Urothelium cell line (cell line): ENCODE measurements at regions not wholly inside any gene's neighbourhood (a gene's known extent, or its start where the extent isn't known, plus 50 kb on each side); places are given as distances from the start of the nearest gene placed in this dataset.
A peak's percentile ranks its signal among the peaks of the same experiment; 100 is the strongest.

ENCODE experiments used
- DNase-seq: peaks from one replicate; pipeline ENCODE4 v3.0.0; 2011; ENCODE audit warnings: low spot score, mixed read lengths
- FAIRE-seq: peaks from 2 replicates; lab custom pipeline; 2011; peaks lifted over from hg19 to GRCh38; lab: Jason Lieb, UNC

DNA sequence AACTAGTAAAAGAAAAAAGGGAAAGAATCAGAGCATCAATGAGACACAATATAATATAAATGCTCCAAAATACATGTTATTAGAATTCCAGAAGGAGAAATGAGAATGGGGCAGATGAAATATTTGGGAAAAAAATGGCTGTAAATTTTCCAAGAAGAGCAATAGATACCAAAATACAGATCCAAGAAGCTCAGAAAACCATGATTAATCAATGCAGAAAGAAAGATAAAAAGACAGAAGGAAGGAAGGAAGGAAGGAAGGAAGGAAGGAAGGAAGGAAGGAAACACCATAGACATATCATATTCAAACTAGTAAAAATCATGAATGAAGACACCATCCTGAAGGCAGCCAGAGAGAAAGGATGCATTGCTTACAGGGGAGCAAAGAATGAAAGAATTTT, 920.9 kb downstream of the EFNA5 start:
- FAIRE-seq (no peak), DNase-seq (no peak)

DNA sequence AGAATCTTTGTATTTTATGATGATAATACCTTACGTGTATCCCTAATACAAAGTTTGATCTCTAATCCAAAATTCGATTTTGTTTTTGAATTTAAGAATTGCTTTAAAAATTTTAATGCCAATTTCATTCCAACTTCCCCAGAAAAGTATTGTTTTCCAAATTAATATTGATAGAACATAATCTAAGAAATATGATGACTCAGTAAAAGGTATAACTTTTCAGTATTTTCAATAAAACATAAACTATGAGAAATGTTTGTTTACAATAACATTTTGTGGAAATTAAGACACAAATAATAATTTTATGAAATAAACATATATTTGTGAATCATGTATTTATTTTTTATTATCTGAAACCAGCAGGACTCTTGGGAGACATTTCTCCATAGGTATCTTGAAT, 931.6 kb downstream of the EFNA5 start:
- DNase-seq, result no peak
- no peak for FAIRE-seq

DNA sequence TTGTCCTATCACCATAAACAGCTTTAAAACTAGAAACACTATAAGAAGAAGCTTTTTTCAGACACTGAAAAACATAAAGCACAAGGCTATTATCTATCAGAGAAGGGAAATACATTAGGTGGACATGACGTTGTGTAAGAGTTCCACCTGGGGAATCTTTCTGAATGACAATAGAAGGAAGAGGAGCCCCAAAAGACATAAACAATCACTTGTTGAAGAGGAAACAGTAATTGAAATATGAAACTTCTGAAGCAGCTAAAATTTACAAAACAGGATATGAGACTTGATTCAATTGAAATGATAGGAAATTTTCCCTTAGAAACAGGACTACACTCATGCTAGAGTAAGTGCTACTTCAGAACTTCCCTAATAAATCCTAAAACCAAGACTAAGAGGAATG, 933.6 kb downstream of the EFNA5 start:
- FAIRE-seq (no peak), DNase-seq (no peak)

DNA sequence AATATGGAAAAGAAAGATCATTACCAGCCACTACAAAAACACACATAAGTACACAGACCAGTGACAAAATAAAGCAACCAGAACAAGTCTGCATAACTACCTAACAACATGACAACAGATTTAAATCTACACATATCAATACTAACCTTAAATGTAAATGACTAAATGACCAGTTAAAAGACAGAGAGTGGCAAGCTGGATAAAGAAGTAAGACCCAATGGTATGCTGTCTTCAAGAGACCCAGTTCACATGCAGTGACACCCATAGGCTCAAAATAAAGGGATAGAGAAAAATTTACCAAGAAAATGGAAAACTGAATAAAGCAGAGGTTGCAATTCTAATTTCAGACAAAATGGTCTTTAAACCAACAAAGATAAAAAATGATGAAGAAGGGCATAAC, 938.1 kb downstream of the EFNA5 start:
- DNase-seq (no peak), FAIRE-seq (no peak)

DNA sequence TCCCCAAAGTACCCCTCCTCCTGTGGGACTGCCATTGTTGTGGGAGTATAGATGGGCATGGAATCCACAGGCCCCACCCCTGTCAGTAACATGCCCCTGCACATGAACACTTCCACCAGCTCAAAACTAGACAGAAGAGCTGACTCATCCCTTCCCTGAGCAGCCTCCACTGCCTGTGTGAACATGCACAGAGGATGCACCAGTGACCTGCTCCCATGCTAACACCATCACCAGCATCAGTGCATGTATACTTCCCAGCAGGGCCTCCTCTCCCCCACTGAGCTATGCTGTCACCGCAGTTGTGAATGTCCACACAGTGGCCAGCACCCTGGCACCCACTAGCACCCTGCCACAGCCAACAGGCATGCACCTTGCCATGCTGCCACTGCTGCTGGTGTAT, 939.8 kb downstream of the EFNA5 start:
- DNase-seq (no peak), FAIRE-seq (peak; percentile 66)

DNA sequence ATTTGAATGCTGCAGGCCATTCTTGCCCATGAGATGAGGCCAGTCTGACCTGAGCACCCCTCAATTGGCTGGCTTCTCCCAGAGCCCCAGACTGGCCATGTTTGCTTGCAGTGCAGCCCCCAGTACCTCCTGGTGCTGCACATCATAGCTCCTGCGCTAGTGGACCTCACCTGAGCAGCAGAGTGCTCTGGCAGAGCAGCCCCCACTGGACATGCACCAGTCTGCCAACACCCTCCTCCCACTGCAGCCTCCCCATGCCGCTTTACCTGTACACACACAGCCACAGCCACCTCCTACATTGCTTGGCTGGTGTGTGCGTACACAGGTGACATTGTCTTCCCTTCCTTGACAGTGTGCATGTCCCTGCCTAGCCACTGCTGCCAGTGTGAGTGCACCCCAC, 940.2 kb downstream of the EFNA5 start:
- peak; percentile 35 for FAIRE-seq
- no peak for DNase-seq

DNA sequence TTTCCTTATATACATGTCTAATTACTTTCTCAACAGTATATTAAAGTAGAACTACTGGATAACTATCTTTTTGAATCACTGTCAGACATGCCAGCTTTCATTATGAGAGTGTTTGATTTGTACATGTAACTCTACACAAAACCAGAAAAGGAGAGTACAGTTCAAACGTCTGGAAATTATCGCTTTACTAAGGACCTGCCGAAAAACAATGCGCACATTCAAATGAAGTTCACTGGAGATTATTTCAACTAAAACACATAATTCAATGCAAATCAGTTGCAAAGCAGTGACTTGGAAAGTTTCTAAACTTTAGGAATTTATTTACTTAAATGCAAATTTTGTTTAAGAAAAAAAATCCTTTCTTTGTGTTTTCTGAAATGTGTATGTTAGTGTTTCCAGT, 942.5 kb downstream of the EFNA5 start:
- FAIRE-seq, result no peak
- DNase-seq, result no peak

DNA sequence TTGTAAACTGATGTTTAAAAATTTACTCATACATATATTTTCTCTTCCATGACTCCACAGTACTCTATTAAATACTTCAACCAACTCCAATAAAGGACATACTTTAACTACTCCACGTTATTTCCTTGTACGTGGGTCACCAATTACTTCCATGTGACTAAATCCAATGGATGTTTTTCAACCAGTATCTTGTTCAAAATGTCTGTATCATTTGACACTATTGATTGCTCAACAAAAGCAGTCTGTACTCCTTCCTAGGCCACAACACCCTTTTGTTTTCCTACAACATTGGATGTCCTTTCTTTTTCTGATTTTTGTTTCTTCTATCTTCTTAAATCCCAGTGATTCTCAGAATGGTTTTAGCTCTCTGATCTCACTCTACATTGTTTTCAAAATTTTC, 943.7 kb downstream of the EFNA5 start:
- no peak for DNase-seq
- FAIRE-seq, result no peak

DNA sequence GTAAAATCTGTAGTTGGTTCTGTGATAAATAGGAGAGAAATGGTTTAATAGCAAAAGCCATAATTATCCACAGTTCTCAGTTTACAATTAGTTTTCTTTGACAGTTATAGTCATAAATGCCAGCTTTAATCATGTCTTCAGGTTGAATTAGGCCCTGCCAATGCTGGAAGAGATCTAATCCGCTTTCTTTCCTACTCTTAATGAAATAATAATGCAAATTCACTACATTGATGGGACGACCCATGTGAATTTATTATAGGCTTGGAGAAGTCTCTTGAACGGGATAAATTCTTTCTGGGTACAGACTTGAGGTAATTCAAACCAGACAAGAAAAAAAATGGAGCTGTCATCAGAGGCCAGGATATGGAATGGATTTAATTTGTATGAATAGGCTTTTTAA, 950.4 kb downstream of the EFNA5 start:
- DNase-seq, result no peak
- FAIRE-seq, result no peak

DNA sequence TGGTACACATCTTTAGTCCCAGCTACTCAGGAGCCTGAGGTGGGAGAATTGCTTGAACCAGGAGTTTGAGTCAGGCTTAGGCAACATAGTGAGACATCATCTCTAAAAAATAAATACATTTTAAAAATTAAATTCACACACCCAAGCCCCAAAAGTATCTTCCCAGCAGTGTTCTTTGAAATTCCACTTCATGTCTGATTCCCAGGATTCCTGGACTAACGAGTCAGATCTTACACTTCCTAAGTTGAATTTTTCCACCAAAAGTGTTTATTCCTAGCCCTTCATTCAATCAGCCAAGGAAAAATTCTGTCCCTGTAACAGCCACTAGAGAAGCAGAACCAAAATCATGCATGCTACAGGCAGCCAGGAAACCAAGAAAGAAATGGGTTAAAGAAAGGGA, 970.9 kb downstream of the EFNA5 start:
- FAIRE-seq (no peak), DNase-seq (no peak)

DNA sequence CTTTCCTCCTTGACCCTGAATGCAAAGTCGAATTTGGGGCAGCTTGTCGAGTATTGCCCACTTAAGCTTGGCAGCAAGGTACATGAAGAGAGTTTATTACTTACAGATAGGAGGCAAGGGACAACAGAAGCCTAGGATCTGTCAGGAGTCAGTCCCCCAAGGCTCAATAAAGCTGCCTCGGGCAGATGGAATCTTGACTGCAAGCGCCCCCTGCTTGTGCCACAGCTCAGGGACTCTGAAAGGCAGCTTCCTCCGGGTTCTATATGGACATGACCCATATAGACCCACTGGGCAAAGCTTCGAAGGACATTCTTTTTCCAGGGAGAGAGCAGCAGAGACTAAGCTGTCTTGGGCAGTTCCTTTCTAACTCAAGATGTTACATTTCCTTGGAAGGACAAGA, 971.5 kb downstream of the EFNA5 start:
- FAIRE-seq, result no peak
- no peak for DNase-seq

DNA sequence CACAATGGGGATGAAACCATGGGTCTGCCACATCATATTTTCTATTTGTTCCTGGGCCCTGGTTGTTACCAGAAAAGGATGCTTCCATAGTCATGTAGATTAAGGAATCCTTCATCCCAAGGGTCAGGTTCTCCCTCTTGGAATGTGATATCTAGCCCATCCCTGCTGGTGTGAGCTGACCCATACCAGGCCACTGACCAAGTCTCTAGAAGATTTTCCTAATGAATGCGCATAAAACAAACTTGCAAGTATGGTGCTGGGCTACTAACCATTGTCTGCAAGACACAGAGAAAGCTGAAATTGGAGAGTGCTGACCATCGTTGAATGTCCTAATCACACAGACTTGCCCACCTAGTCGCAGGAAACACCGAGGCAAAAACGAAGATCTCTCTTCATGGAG, 972.6 kb downstream of the EFNA5 start:
- FAIRE-seq (no peak), DNase-seq (no peak)

DNA sequence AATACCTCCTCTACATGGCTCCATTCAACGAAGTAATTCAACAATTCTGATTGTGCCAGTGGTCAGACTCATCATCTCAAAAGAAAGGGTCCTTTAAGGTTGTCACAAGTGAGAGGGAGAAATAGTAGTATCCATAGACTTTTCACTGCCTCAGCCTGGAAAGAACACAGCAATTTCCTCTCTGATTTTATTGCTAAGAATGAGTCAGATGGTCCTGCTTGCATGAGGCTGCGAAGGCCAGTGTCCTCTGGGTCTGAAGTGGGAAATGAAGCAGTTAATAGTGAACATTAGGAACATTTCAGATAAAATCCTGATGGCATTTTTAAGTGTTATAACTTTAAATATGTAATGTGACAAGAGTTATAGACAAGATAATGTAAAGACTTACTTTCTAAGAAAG, 979.0 kb downstream of the EFNA5 start:
- FAIRE-seq, result no peak
- DNase-seq, result no peak

DNA sequence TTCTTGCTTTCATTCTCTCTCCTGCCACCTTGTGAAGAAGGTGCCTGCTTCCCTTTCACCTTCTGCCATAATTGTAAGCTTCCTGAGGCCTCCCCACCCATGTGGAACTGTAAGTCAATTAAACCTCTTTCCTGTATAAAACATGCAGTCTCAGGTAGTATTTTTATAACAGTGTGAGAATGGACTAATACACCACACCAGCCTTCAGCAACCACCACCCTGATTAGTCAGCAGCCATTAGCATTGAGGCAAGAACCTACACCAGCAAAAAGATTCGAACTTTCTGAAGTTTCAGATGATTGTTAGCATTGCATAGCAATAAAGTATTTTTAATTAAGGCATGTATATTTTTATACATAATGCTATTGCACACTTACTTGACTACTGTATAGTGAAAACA, 980.2 kb downstream of the EFNA5 start:
- no peak for DNase-seq
- FAIRE-seq, result no peak

DNA sequence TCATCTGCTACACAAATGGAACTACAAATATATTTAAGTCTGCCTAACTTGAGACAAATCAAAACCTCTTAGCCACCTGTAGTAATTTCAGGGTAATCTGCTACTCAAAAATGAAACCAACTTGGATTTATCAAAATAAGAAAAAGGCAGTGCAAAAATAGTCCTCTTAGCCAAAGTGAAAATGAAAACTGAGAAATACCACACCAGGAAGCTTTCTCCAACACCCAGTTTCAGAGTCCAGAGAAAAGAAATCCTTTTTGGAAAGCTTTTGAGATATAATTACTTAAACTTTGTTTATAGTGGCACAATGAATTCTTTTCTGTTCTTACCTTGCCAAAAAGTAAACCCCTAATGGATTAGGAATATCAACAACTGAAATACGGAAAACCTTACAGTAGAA, 990.4 kb downstream of the EFNA5 start:
- FAIRE-seq, result no peak
- DNase-seq, result no peak

DNA sequence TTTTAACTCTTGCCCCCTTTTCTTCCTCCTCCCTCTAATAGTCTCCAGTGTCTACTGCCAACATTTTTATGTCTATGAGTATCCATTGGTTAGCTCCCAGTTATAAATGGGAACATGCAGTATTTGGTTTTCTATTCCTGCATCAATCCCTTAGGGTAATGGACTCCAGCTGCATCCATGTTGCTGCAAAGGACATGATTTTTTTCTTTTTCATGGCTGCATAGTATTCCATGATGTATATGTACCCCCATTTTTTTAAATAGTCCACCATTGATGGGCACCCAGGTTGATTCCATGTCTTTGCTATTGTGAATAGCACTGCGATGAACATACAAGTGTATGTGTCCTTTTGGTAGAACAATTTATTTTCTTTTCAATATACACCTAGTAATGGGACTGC, 993.7 kb downstream of the EFNA5 start:
- no peak for DNase-seq
- no peak for FAIRE-seq

DNA sequence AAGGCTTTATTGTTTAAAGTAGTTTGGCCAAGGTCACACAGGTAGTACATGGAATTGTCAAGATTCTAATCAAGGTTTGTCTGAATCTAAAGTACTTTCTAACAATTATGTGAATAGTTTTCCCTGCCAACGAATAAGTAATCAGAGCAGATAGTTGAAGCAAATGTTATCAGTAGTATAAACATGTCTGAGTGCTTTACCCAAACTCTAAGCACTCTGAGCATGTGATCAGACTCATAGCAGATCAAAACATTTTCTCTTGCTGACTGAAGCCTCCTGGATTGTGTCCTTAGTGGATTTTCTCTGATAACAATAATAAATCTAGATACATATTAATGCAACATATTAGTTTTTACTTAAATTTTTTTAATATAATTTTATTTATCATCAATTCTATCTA, 995.0 kb downstream of the EFNA5 start:
- DNase-seq (no peak), FAIRE-seq (no peak)

DNA sequence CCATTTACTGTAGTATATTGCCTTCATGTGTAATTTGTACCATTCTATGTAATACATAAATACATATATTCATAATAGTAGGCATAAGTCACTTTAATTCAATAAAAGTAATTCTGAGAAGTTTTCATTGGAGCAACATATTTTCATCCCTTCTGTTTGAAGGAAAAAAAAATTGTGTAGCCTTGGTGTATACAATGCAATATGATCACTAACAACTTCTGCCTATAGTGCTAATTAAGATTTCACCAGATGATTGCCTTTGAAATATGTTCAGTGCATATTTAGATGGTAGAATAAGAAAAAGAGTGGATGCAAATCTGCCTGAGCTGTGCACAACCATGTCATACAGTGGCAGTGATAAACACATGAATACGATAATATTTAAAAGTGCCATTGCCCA, 996.8 kb downstream of the EFNA5 start:
- no peak for FAIRE-seq
- DNase-seq, result no peak

DNA sequence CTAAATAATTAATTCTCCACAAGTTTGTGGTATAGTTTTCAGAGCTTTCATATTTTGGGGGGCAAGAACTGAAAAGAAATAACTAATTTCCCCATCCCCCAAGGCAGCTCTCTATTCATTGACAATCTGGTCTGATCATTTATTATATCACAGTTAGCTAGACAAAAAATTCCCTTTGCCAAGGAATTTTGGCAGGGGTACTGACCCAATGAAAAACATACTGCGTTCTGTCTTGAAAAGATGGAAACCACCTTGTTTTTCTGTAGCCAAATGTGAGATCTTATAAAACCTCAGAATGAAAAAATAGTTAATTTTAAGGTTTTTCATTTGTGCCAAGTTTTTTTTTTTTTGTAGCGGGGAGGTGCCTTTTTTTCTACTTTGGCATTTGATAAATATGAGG, 1008.9 kb downstream of the EFNA5 start:
- DNase-seq, result no peak

DNA sequence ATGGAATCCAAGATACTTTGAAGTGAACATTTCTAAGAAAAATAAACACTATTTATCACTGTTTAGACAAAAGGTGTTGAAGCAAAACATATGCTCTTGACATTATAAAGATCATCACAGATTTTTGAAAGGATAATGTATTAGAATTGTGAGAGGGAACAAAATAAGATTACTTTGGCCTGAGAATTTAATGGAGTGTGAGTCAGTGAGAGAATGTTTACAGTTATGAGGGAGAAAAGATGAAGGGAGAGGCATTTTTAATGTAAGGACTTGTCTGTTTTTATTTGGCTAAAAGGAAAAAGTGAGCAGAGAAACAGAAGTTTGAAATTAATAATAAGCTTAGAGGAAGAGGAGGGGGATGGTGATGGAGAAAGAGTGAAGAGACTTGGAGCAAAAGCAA, 1010.1 kb downstream of the EFNA5 start:
- DNase-seq (no peak), FAIRE-seq (no peak)

More for the DNA sequence above, 1008.9 kb downstream of the EFNA5 start:
- no peak for FAIRE-seq

DNA sequence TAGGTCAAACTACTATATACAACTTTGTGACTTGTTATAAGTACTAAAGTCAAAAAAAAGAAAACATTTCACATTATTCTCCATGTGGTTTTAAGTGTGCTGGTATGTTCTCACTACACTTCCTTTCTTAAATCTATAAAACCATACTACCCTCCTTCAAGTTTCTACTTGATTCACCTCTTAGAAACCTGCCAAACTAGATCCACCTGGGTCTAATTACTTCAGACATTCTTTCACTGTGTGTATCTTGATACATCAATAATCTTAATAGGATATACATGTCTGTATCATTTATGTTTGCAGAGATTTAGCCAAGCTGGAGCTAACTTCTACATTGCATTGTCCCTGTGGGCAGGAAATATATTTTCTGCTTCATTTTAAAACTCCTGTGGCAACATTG, 1012.6 kb downstream of the EFNA5 start:
- no peak for DNase-seq
- no peak for FAIRE-seq

DNA sequence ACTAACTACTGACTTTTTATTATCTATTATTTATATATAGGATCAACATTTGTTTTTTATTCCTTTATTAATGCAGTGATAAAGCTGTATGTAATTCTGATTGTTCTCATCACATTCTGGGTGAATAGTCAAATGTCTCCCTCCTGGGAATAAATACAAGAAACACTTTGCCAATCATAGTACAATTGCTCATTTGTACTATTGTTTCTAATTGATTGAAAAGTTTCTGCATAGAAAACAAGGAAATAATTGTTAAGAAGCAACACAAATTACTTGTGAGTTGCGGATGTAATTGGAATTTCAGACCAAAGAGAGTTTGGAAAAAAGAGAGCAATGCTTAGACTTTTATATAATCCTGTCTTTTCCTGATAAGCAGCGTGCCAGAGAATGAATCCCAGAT, 1013.9 kb downstream of the EFNA5 start:
- FAIRE-seq, result no peak
- DNase-seq, result no peak

DNA sequence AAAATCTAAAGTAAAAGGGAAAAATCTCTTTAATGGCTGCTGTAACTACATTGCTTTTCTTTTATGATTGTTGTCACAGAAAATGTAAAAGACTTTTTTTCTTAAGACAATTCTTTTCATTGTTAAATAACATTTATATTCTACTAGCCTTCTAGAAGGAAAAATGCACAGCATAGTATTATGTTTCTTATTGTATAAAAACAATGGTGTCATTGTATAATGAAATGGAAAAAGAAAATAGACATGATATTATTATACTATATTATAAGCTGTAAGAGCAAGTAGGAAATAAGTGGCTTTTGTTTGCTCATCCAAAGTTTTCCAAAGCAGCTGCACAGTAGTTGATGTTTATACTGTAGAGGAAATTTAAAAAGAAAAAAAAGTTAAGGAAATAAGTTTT, 1021.7 kb downstream of the EFNA5 start:
- no peak for DNase-seq

DNA sequence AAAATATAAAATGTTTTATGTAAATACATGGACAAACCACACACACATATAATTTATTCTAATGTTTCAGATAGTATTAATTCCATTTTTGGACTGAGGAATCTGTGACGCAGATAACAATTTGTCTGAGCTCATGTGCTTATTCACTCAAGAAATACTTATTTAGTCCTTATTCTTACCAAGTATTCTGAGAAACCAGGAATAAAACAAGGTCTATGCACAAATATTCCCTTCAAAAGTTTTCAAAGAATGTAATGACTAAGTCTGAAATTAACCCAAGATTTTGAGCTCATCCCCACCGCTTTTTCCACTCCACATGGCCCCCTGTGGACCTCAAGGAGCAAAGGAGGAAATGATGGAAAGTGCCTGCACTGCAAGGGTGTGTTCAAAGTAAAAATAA, 1022.3 kb downstream of the EFNA5 start:
- no peak for FAIRE-seq
- no peak for DNase-seq

More for the DNA sequence above, 1021.7 kb downstream of the EFNA5 start:
- no peak for FAIRE-seq
